Right lobe of liver (tissue), 6 donors: ENCODE measurements at regions not wholly inside any gene's neighbourhood (a gene's known extent, or its start where the extent isn't known, plus 50 kb on each side); places are given as distances from the start of the nearest gene placed in this dataset.

ENCODE experiments used
- ATAC-seq, 4 donors: fragments of 200-7000 bp; cut with Tn5 transposase; one replicate each; pipeline ENCODE4 v1.9.1; 2020; ENCODE audit warnings: mild to moderate bottlenecking in 4 of 4, moderate library complexity in 4 of 4
- DNase-seq, 3 donors: peaks; one replicate each; pipeline ENCODE4 v3.0.0-alpha.2; 2020
- H3K27ac ChIP-seq, 3 donors: fragments of 200-600 bp; one replicate each; pipeline ENCODE4 v1.8.0; 2022
- H3K27me3 ChIP-seq, 2 donors: fragments of 200-600 bp; one replicate each; pipeline ENCODE4 v1.8.0; 2022
- H3K36me3 ChIP-seq, 4 donors: fragments of 200-600 bp; sonication (generic) in 1 of 4; one replicate each; pipeline versions ENCODE4 v1.5.1 to v1.8.0; 2017 to 2022; ENCODE audit warnings: control low read depth in 1 of 4
- H3K4me1 ChIP-seq, 4 donors: fragments of 200-600 bp; sonication (generic) in 1 of 4; one replicate each; pipeline versions ENCODE4 v1.5.1 to v1.8.0; 2017 to 2022; ENCODE audit warnings: control low read depth in 1 of 4
- H3K4me3 ChIP-seq, 3 donors: fragments of 200-600 bp; one replicate each; pipeline ENCODE4 v1.8.0; 2022
- H3K9me3 ChIP-seq, 4 donors: fragments of 200-600 bp; sonication (generic) in 1 of 4; one replicate each; pipeline versions ENCODE4 v1.5.1 to v1.8.0; 2017 to 2022; ENCODE audit warnings: control low read depth in 1 of 4
- POLR2A ChIP-seq: fragments of 450-650 bp; IDR thresholded peaks from one replicate; pipeline ENCODE4 v1.6.1; 2017; ENCODE audit warnings: antibody characterized with exemption, mild to moderate bottlenecking
- WGBS: methylation state at CpG from one replicate; pipeline ENCODE4 v1.1.6; 2018; ENCODE audit warnings: low coverage, low lambda C conversion rate; ENCODE audit not compliant: insufficient coverage; ENCODE audit errors: missing lambda C conversion rate; 5-methylcytosine and 5-hydroxymethylcytosine counted together
- intact Hi-C, 2 donors: fragments of 100-400 bp; cut with DNase I; formaldehyde crosslinking; loops; one replicate each; pipeline versions ENCODE4 v1.11.2 to v1.14.1; 2022
- TF ChIP-seq, protein P1 (sequence below), 4 donors: fragments of 200-600 bp in 3 of 4; fragments of 450-650 bp in 1 of 4; IDR thresholded peaks; one replicate each; pipeline versions ENCODE4 v1.5.1 to v1.8.0; 2016 to 2022; ENCODE audit warnings: antibody characterized with exemption in 4 of 4, mild to moderate bottlenecking in 2 of 4
- donor health status: DM: no; HTN: yes; CAD: no.
- donor health status: DM: no; HTN: no; CAD: no.
- donor health status: DM: no; HTN: no; CAD: no.
- donor health status: DM: no; HTN: yes; CAD: no.
- donor health status: DM: no; HTN: yes; CAD: no.

DNA sequence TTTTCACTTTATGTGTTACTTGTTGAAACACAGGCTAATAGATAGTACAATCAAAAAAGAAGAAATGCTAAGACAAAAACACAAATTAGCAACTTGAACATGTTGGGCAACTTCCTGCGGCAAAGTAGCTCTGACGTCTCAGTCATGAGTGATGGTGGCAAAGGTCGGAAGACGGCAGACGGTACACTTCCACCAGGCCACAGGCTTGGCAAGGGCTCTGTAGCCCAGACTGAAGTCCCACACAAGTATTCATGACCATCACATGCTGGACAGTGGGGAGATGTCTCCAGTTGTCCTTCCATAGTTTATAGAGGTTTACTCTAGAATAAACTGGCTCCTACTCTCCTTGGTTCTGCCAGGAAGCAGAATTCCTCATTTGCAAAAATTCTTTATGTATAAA is 831.3 kb downstream of the MTRR start:
- no peaks in the 10 kb centered on the region for H3K9me3 ChIP-seq
- H3K27ac ChIP-seq: no peak overlapping the region
- DNase-seq: no peak
- intact Hi-C loops: no loop called here
- no peaks in the 10 kb centered on the region for H3K27me3 ChIP-seq
- TF ChIP-seq, protein P1, sequence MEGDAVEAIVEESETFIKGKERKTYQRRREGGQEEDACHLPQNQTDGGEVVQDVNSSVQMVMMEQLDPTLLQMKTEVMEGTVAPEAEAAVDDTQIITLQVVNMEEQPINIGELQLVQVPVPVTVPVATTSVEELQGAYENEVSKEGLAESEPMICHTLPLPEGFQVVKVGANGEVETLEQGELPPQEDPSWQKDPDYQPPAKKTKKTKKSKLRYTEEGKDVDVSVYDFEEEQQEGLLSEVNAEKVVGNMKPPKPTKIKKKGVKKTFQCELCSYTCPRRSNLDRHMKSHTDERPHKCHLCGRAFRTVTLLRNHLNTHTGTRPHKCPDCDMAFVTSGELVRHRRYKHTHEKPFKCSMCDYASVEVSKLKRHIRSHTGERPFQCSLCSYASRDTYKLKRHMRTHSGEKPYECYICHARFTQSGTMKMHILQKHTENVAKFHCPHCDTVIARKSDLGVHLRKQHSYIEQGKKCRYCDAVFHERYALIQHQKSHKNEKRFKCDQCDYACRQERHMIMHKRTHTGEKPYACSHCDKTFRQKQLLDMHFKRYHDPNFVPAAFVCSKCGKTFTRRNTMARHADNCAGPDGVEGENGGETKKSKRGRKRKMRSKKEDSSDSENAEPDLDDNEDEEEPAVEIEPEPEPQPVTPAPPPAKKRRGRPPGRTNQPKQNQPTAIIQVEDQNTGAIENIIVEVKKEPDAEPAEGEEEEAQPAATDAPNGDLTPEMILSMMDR (IDR thresholded peaks at IDR 0.05): no peak
- TF ChIP-seq POLR2A: no peak
- H3K4me3 ChIP-seq: no peak overlapping the region
- ATAC-seq: no peak
- 54% methylated on average over 2 of the region's 5 CpGs for WGBS
- no peaks in the 10 kb centered on the region for H3K36me3 ChIP-seq
- H3K4me1 ChIP-seq: no peaks in the 10 kb centered on the region

DNA sequence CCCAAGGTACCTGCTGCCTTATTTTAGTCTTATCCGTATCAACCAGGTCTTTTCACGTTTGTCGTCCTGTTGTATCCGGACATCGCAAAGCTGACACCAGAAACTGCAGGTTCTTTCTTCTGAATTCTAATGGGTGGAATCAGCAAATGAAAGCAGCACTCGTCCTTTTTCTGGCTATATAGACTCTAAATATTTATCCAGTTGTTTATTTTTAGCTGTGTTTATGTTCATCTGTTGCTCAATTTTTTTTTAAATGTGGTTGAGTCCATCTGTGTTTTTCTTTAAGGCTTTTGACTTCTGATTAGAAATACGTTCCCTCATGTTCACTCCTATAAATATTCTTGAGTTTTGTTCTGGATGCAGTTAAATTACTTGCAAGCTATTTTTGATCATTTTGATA is 831.7 kb downstream of the MTRR start:
- TF ChIP-seq, protein P1 (IDR thresholded peaks at IDR 0.05): no peak
- TF ChIP-seq POLR2A: no peak
- Histone ChIP-seq H3K4me1 (no peaks in the 10 kb centered on the region), H3K36me3 (no peaks in the 10 kb centered on the region), H3K4me3 (no peak overlapping the region), H3K27ac (no peak overlapping the region), H3K9me3 (no peaks in the 10 kb centered on the region), H3K27me3 (no peaks in the 10 kb centered on the region)
- intact Hi-C loops: no loop called here
- ATAC-seq (no peak), DNase-seq (no peak)
- 50% methylated on average over 7 of the region's 7 CpGs for WGBS

DNA sequence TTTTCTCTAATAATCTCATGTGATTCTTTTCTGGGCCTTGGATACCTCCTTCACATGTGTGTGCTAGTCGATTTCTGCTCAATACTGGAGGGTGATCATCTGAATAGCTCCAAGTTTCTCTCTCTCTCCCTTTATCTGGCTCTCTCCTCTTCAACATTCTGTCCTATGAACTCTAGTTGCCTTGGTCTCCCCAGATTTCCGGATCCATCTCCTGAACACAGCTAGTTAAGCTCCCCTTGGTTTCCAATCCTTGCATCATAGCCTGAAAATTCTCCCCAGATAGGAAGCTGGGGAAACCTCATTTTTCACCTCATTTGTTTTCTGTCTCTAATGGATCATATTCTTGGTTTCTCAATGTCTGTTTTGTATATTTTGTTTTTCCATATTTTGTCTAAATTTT is 832.3 kb downstream of the MTRR start:
- Histone ChIP-seq H3K4me1 (no peaks in the 10 kb centered on the region), H3K27ac (no peak overlapping the region), H3K27me3 (no peaks in the 10 kb centered on the region), H3K36me3 (no peaks in the 10 kb centered on the region), H3K9me3 (no peaks in the 10 kb centered on the region), H3K4me3 (no peak overlapping the region)
- ATAC-seq (no peak), DNase-seq (no peak)
- 27% methylated on average over 2 of the region's 2 CpGs for WGBS
- TF ChIP-seq, protein P1 (IDR thresholded peaks at IDR 0.05): no peak
- no peak for TF ChIP-seq POLR2A
- intact Hi-C loops: no loop called here

DNA sequence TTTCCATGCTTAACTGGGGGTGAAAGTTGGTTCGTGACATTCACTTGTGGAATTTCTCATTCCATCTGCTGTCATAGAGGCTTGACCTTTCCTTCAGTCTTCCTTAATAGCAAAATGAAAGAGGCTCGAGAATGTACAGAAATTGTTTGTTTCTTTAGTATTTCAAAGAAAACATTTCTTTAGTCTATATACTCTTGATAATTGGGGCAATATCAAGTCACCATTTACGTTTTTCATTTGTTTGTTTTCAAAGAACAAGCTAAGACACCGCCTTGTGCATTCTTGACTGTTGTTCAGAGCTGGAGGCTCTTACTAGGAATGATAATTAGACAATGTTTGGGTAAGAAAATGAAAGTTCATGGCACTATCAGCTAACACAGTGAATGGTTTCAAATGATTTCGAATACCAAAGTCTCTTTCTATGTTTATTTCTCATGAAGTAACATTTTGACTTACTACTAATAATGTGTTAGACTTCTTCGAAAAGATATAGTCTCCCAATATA is 835.4 kb downstream of the SEMA5A start:
- H3K36me3 ChIP-seq: no peaks in the 10 kb centered on the region
- 34% methylated on average over 6 of the region's 6 CpGs for WGBS

More for the DNA sequence above, 835.4 kb downstream of the SEMA5A start:
- no peaks in the 10 kb centered on the region for H3K9me3 ChIP-seq
- no peaks in the 10 kb centered on the region for H3K4me1 ChIP-seq
- DNase-seq: no peak
- no peak for ATAC-seq
- no peak overlapping the region for H3K4me3 ChIP-seq
- intact Hi-C loops: no loop called here
- H3K27me3 ChIP-seq: no peaks in the 10 kb centered on the region
- TF ChIP-seq POLR2A: no peak
- TF ChIP-seq, protein P1 (IDR thresholded peaks at IDR 0.05): no peak
- H3K27ac ChIP-seq: no peak overlapping the region
